Activated CD4-positive, alpha-beta T cell treated with anti-CD3 and anti-CD28 coated beads, Interleukin-2, amount 10 ng/mL, durations not matched to agents 7 days and 5 days (primary cell): ENCODE measurements at regions not wholly inside any gene's neighbourhood (a gene's known extent, or its start where the extent isn't known, plus 50 kb on each side); places are given as distances from the start of the nearest gene placed in this dataset.
"Not testable (repeated sequence)": the region's sequence is repeated elsewhere in the genome, so short reads cannot be mapped to it uniquely, and the experiment has no call there.

Source experiments
- CTCF ChIA-PET: fragments of 350-600 bp; sonication (Branson Sonifier 250); formaldehyde crosslinking; loops from one replicate; lab custom pipeline; 2021; ENCODE audit warnings: antibody characterized with exemption; lab: Charles Lee
- POLR2A ChIA-PET: fragments of 350-600 bp; sonication (Branson Sonifier 250); formaldehyde crosslinking; loops from one replicate; lab custom pipeline; 2021; ENCODE audit warnings: antibody characterized with exemption; lab: Charles Lee
- DNase-seq: peaks from one replicate; pipeline ENCODE4 v3.0.0-alpha.2; 2020
- H3K27ac Mint-ChIP-seq: one replicate; pipeline ENCODE4 v1.8.0; 2021; ENCODE audit warnings: mild to moderate bottlenecking, moderate library complexity, mixed read lengths
- H3K27me3 Mint-ChIP-seq: one replicate; pipeline ENCODE4 v1.8.0; 2021; ENCODE audit warnings: mixed read lengths
- H3K36me3 Mint-ChIP-seq: one replicate; pipeline ENCODE4 v1.8.0; 2021; ENCODE audit warnings: low read depth, mixed read lengths
- H3K4me1 Mint-ChIP-seq: one replicate; pipeline ENCODE4 v1.8.0; 2021; ENCODE audit warnings: mixed read lengths
- H3K4me3 Mint-ChIP-seq: one replicate; pipeline ENCODE4 v1.8.0; 2021; ENCODE audit warnings: mild to moderate bottlenecking, moderate library complexity, mixed read lengths
- H3K9me3 Mint-ChIP-seq: one replicate; pipeline ENCODE4 v1.8.0; 2021; ENCODE audit warnings: mixed read lengths

- peaks cover 2% of the 10 kb centered on the region for H3K27me3 Mint-ChIP-seq
- no peak overlapping the region for H3K27ac Mint-ChIP-seq
- H3K4me1 Mint-ChIP-seq, result no peaks in the 10 kb centered on the region
- no peak for DNase-seq
- H3K36me3 Mint-ChIP-seq, result no peaks in the 10 kb centered on the region
- H3K9me3 Mint-ChIP-seq, result no peaks in the 10 kb centered on the region
- no peak overlapping the region for H3K4me3 Mint-ChIP-seq
- ChIA-PET POLR2A (no interaction called here), CTCF (interaction anchor here (1.2 kb wide), 1 partner anchor 15 kb away, joined by 3 read pairs; no protein-coding TSS in a partner anchor)
Measured at GRCh38 chr5:159660401-159660800, 255.9 kb upstream of the ADRA1B start.

- POLR2A ChIA-PET, result no interaction called here
- Mint-ChIP-seq H3K36me3 (no peaks in the 10 kb centered on the region), H3K9me3 (no peaks in the 10 kb centered on the region), H3K4me3 (no peak overlapping the region), H3K27me3 (peaks cover 2% of the 10 kb centered on the region), H3K4me1 (peaks cover 6% of the 10 kb centered on the region), H3K27ac (no peak overlapping the region)
- CTCF ChIA-PET, result no interaction called here
- DNase-seq, result no peak
Measured at GRCh38 chr5:159663986-159664385, 252.3 kb upstream of the ADRA1B start.

- no peak overlapping the region for H3K4me3 Mint-ChIP-seq
- ChIA-PET POLR2A (no interaction called here), CTCF (interaction anchor here (0.7 kb wide), 1 partner anchor 114 kb away, joined by 3 read pairs; no protein-coding TSS in a partner anchor)
- peaks cover 7% of the 10 kb centered on the region for H3K4me1 Mint-ChIP-seq
- no peak for DNase-seq
- peaks cover 9% of the 10 kb centered on the region for H3K9me3 Mint-ChIP-seq
- peaks cover 2% of the 10 kb centered on the region for H3K27me3 Mint-ChIP-seq
- no peak overlapping the region for H3K27ac Mint-ChIP-seq
- no peaks in the 10 kb centered on the region for H3K36me3 Mint-ChIP-seq
Measured at GRCh38 chr5:159667286-159667685, 249.0 kb upstream of the ADRA1B start.

- no peak overlapping the region for H3K27ac Mint-ChIP-seq
- peaks cover 7% of the 10 kb centered on the region for H3K4me1 Mint-ChIP-seq
- DNase-seq, result no peak
- CTCF ChIA-PET, result no interaction called here
- H3K27me3 Mint-ChIP-seq, result peaks cover 2% of the 10 kb centered on the region
- POLR2A ChIA-PET, result no interaction called here
- H3K9me3 Mint-ChIP-seq, result peaks cover 13% of the 10 kb centered on the region
- H3K4me3 Mint-ChIP-seq, result no peak overlapping the region
- H3K36me3 Mint-ChIP-seq, result no peaks in the 10 kb centered on the region
Measured at GRCh38 chr5:159668556-159668955, 247.7 kb upstream of the ADRA1B start.

- CTCF ChIA-PET, result no interaction called here
- Mint-ChIP-seq H3K4me1 (peaks cover 7% of the 10 kb centered on the region), H3K36me3 (no peaks in the 10 kb centered on the region), H3K27me3 (peaks cover 2% of the 10 kb centered on the region), H3K27ac (no peak overlapping the region), H3K9me3 (peaks cover 14% of the 10 kb centered on the region), H3K4me3 (no peak overlapping the region)
- no peak for DNase-seq
- POLR2A ChIA-PET, result no interaction called here
Measured at GRCh38 chr5:159669559-159669958, 246.7 kb upstream of the ADRA1B start.

- peaks cover 7% of the 10 kb centered on the region for H3K4me1 Mint-ChIP-seq
- POLR2A ChIA-PET, result no interaction called here
- CTCF ChIA-PET, result no interaction called here
- DNase-seq, result no peak
- H3K36me3 Mint-ChIP-seq, result no peaks in the 10 kb centered on the region
- no peak overlapping the region for H3K4me3 Mint-ChIP-seq
- H3K27ac Mint-ChIP-seq, result no peak overlapping the region
- peaks cover 14% of the 10 kb centered on the region for H3K9me3 Mint-ChIP-seq
- peaks cover 2% of the 10 kb centered on the region for H3K27me3 Mint-ChIP-seq
Measured at GRCh38 chr5:159671886-159672285, 244.4 kb upstream of the ADRA1B start.

- Mint-ChIP-seq H3K4me1 (peaks cover 5% of the 10 kb centered on the region), H3K27ac (no peak overlapping the region), H3K9me3 (peaks cover 14% of the 10 kb centered on the region), H3K36me3 (no peaks in the 10 kb centered on the region), H3K27me3 (peaks cover 2% of the 10 kb centered on the region), H3K4me3 (no peak overlapping the region)
- POLR2A ChIA-PET, result no interaction called here
- CTCF ChIA-PET, result no interaction called here
- no peak for DNase-seq
Measured at GRCh38 chr5:159673538-159673937, 242.7 kb upstream of the ADRA1B start.

- Mint-ChIP-seq H3K36me3 (no peaks in the 10 kb centered on the region), H3K4me1 (no peaks in the 10 kb centered on the region), H3K27ac (no peak overlapping the region), H3K9me3 (peaks cover 28% of the 10 kb centered on the region), H3K4me3 (no peak overlapping the region), H3K27me3 (no peaks in the 10 kb centered on the region)
- ChIA-PET POLR2A (no interaction called here), CTCF (interaction anchor here (0.6 kb wide), 1 partner anchor 135 kb away, joined by 3 read pairs; no protein-coding TSS in a partner anchor)
- DNase-seq, result no peak
Measured at GRCh38 chr5:159678657-159679392, 237.5 kb upstream of the ADRA1B start.

GRCh38 chr5:159680095-159680494, 236.2 kb upstream of the ADRA1B start:
- Mint-ChIP-seq H3K27ac (no peak overlapping the region), H3K9me3 (peaks cover 28% of the 10 kb centered on the region), H3K4me3 (no peak overlapping the region), H3K27me3 (no peaks in the 10 kb centered on the region), H3K36me3 (no peaks in the 10 kb centered on the region), H3K4me1 (no peaks in the 10 kb centered on the region)
- ChIA-PET CTCF (no interaction called here), POLR2A (no interaction called here)
- DNase-seq, result no peak

GRCh38 chr5:159681661-159682060, 234.6 kb upstream of the ADRA1B start:
- no peak overlapping the region for H3K4me3 Mint-ChIP-seq
- peaks cover 2% of the 10 kb centered on the region for H3K27me3 Mint-ChIP-seq
- ChIA-PET CTCF (no interaction called here), POLR2A (no interaction called here)
- H3K9me3 Mint-ChIP-seq, result peaks cover 28% of the 10 kb centered on the region
- H3K36me3 Mint-ChIP-seq, result no peaks in the 10 kb centered on the region
- no peak overlapping the region for H3K27ac Mint-ChIP-seq
- no peaks in the 10 kb centered on the region for H3K4me1 Mint-ChIP-seq
- no peak for DNase-seq

- ChIA-PET POLR2A (no interaction called here), CTCF (no interaction called here)
- no peak overlapping the region for H3K27ac Mint-ChIP-seq
- DNase-seq, result no peak
- no peaks in the 10 kb centered on the region for H3K36me3 Mint-ChIP-seq
- peaks cover 28% of the 10 kb centered on the region for H3K9me3 Mint-ChIP-seq
- no peaks in the 10 kb centered on the region for H3K4me1 Mint-ChIP-seq
- H3K27me3 Mint-ChIP-seq, result peaks cover 6% of the 10 kb centered on the region
- no peak overlapping the region for H3K4me3 Mint-ChIP-seq
Measured at GRCh38 chr5:159682623-159683022, 233.7 kb upstream of the ADRA1B start.

- POLR2A ChIA-PET, DNase-seq, H3K9me3 Mint-ChIP-seq, H3K36me3 Mint-ChIP-seq, H3K27ac Mint-ChIP-seq, H3K4me1 Mint-ChIP-seq, H3K4me3 Mint-ChIP-seq, CTCF ChIA-PET: not testable (repeated sequence)
- H3K27me3 Mint-ChIP-seq, result peaks cover 16% of the 10 kb centered on the region
Measured at GRCh38 chr5:159687892-159688291, 228.4 kb upstream of the ADRA1B start.

- CTCF ChIA-PET, result interaction anchor here (1.4 kb wide), 1 partner anchor 9 kb away, joined by 3 read pairs; no protein-coding TSS in a partner anchor
- Mint-ChIP-seq H3K4me1 (no peaks in the 10 kb centered on the region), H3K4me3 (no peak overlapping the region), H3K36me3 (no peaks in the 10 kb centered on the region), H3K9me3 (no peaks in the 10 kb centered on the region), H3K27ac (no peak overlapping the region), H3K27me3 (peaks cover 8% of the 10 kb centered on the region)
- DNase-seq, result no peak
- POLR2A ChIA-PET, result interaction anchor here (0.6 kb wide), 1 partner anchor 22 kb away, joined by 3 read pairs; no protein-coding TSS in a partner anchor
Measured at GRCh38 chr5:159695741-159696294, 220.5 kb upstream of the ADRA1B start.
